ENCODE measurements at regions not wholly inside any gene's neighbourhood (a gene's known extent, or its start where the extent isn't known, plus 50 kb on each side); places are given as distances from the start of the nearest gene placed in this dataset.
A peak's percentile ranks its signal among the peaks of the same experiment; 100 is the strongest.

DNA sequence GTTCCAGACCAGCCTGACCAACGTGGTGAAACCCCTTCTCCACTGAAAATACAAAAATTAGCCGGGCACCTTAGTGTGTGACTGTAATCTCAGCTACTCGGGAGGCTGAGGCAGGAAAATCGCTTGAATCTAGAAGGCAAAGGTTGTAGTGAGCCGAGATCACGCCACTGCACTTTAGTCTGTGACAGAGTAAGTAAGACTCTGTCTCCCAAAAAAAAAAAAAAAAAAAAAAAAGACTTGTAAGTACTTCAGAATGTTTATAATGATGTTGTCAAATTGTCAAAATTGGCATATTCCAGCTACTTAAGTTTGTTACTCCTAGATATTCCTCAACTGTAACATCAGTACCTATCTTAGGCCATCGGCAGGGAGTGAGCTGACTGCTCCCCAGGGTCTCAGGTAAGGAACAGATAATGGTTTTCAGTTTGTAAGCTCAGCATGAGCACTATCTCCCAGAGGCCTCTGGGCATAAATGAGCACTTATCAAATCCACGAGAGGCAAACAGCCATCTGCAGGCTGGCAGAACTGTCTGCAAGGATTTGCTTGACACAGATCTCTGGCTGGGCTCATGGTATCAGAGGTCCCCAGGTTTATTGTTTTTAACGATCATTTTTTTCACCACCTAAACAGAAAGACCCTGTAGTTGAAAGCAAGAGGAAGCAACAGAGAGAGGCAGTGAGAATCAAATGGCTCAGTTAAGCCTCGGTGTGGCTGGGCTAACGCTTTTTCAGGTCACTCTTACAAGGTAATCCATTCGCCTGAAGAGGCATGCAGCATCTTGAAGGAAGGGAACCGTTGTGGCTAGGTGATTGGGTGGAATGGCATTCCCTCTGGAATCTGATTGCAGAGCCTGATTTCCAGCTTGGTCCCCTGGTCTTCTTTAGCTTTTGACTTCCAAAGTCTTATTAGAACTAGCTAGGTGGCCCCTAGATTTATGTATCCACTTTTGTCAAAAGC lies 115.9 kb downstream of the LY86 start:
- Histone ChIP-seq H3K4me1 (peaks cover 0 to 58% (median 5%) of the 10 kb centered on the region in 6 donors), H3K36me3 (no peaks in the 10 kb centered on the region), H3K9me3 (no peaks in the 10 kb centered on the region), H3K27ac (peak overlapping the region in 1 of 8 donors; percentile 46), H3K4me3 (no peak overlapping the region), H3K27me3 (replicated peaks in 1 of 7) (no peaks in the 10 kb centered on the region)
- WGBS, 5 donors, result 80 to 85% (median 84%) methylated on average over 13 of the region's 13 CpGs
- TF ChIP-seq POLR2A (IDR thresholded peaks at IDR 0.05) (no peak), POLR2AphosphoS5 (IDR thresholded peaks at IDR 0.05) (no peak), CTCF (IDR thresholded peaks at IDR 0.05 in 8 of 11, conservative IDR thresholded peaks at IDR 0.05 in 3 of 11) (no peak)
- no peak for DNase-seq
- intact Hi-C loops (cut with DNase I; ENCODE audit: low total_unique reads), result no loop called here

GRCh38 chr6:6705061-6705425 lies 116.5 kb downstream of the LY86 start:
- intact Hi-C loops (cut with DNase I; ENCODE audit: low total_unique reads), result no loop called here
- Histone ChIP-seq H3K27me3 (replicated peaks in 1 of 7) (no peaks in the 10 kb centered on the region), H3K9me3 (no peaks in the 10 kb centered on the region), H3K36me3 (no peaks in the 10 kb centered on the region), H3K4me3 (no peak overlapping the region), H3K4me1 (peaks cover 0 to 51% (median 5%) of the 10 kb centered on the region in 6 donors), H3K27ac (no peak overlapping the region)
- no peak for DNase-seq
- WGBS, 5 donors, result 86 to 95% (median 94%) methylated on average over 3 of the region's 3 CpGs
- TF ChIP-seq CTCF (IDR thresholded peaks at IDR 0.05 in 8 of 11, conservative IDR thresholded peaks at IDR 0.05 in 3 of 11) (no peak), POLR2AphosphoS5 (IDR thresholded peaks at IDR 0.05) (no peak), POLR2A (IDR thresholded peaks at IDR 0.05) (no peak)

GRCh38 chr6:6705915-6706675 lies 117.6 kb downstream of the LY86 start:
- WGBS, 5 donors, result 89 to 95% (median 93%) methylated on average over 13 of the region's 13 CpGs
- Histone ChIP-seq H3K36me3 (no peaks in the 10 kb centered on the region), H3K4me1 (peaks cover 0 to 41% (median 6%) of the 10 kb centered on the region in 6 donors), H3K4me3 (no peak overlapping the region), H3K9me3 (no peaks in the 10 kb centered on the region), H3K27me3 (replicated peaks in 1 of 7) (no peaks in the 10 kb centered on the region), H3K27ac (no peak overlapping the region)
- DNase-seq, result no peak
- TF ChIP-seq POLR2A (IDR thresholded peaks at IDR 0.05) (no peak), POLR2AphosphoS5 (IDR thresholded peaks at IDR 0.05) (no peak), CTCF (IDR thresholded peaks at IDR 0.05 in 8 of 11, conservative IDR thresholded peaks at IDR 0.05 in 3 of 11) (no peak)
- intact Hi-C loops (cut with DNase I; ENCODE audit: low total_unique reads), result no loop called here

DNA sequence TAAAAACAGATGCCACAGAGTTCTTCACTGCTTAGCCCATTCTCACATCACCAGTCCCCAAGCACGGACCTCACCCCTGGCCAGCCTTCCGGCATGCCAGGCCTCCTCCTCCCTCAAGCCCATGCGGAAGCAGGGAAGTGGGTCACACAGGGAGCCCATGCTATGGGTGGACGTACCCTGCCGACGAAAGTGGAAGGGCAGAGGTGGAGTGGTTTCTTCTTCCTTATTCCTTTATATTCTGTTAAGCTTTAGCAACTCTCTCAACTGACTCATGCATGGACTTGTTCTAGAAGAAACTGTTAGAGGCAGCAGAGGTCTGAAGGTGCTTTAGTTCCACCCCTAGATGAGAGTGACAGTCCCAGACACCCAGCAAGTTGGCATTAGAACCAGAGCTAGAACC lies 118.6 kb downstream of the LY86 start:
- WGBS, 5 donors, result 55 to 86% (median 77%) methylated on average over 6 of the region's 6 CpGs
- peak overlapping the region in 3 of 8 donors; percentile 32 to 71 (median 54) for H3K27ac ChIP-seq
- TF ChIP-seq CTCF (IDR thresholded peaks at IDR 0.05 in 8 of 11, conservative IDR thresholded peaks at IDR 0.05 in 3 of 11) (no peak), POLR2A (IDR thresholded peaks at IDR 0.05) (no peak), POLR2AphosphoS5 (IDR thresholded peaks at IDR 0.05) (peak in 1 of 3 donors; percentile 25)
- intact Hi-C loops (cut with DNase I; ENCODE audit: low total_unique reads), result no loop called here
- no peaks in the 10 kb centered on the region for H3K9me3 ChIP-seq
- peaks cover 0 to 37% (median 15%) of the 10 kb centered on the region in 6 donors for H3K4me1 ChIP-seq
- H3K36me3 ChIP-seq, result no peaks in the 10 kb centered on the region
- H3K27me3 ChIP-seq (replicated peaks in 1 of 7), result no peaks in the 10 kb centered on the region
- H3K4me3 ChIP-seq, result no peak overlapping the region
- DNase-seq, result no peak
